H9 (cell line): ENCODE measurements at regions not wholly inside any gene's neighbourhood (a gene's known extent, or its start where the extent isn't known, plus 50 kb on each side); places are given as distances from the start of the nearest gene placed in this dataset.

Experiments
- DNase-seq: peaks from one replicate; pipeline ENCODE4 v3.0.0-alpha.2; 2017
- H2AFZ ChIP-seq: one replicate; pipeline ENCODE4 v1.6.1; 2013; ENCODE audit warnings: mild to moderate bottlenecking, low read length, control low read depth, moderate library complexity
- H2AK5ac ChIP-seq: 2 replicates; pipeline ENCODE4 v1.6.1; 2013; ENCODE audit warnings: low read length, control low read depth, mixed read lengths; ENCODE audit not compliant: insufficient read length
- H2BK120ac ChIP-seq: one replicate; pipeline ENCODE4 v1.6.1; 2013; ENCODE audit warnings: low read depth, mild to moderate bottlenecking, low read length, control low read depth, inconsistent platforms; ENCODE audit not compliant: poor library complexity, severe bottlenecking
- H2BK12ac ChIP-seq: 2 replicates; pipeline ENCODE4 v1.6.1; 2013; ENCODE audit warnings: low read length, control low read depth, mixed read lengths, low read depth; ENCODE audit not compliant: insufficient read length
- H2BK15ac ChIP-seq: 2 replicates; pipeline ENCODE4 v1.6.1; 2013; ENCODE audit warnings: low read depth, low read length, control low read depth
- H2BK20ac ChIP-seq: one replicate; pipeline ENCODE4 v1.6.1; 2013; ENCODE audit warnings: low read depth, mild to moderate bottlenecking, low read length, control low read depth, inconsistent platforms; ENCODE audit not compliant: poor library complexity, severe bottlenecking
- H2BK5ac ChIP-seq: 2 replicates; pipeline ENCODE4 v1.6.1; 2013; ENCODE audit warnings: low read length, control low read depth, mixed read lengths; ENCODE audit not compliant: insufficient read length
- H3K14ac ChIP-seq: 2 replicates; pipeline ENCODE4 v1.6.1; 2013; ENCODE audit warnings: low read length, control low read depth; ENCODE audit not compliant: insufficient read depth
- H3K18ac ChIP-seq: 2 replicates; pipeline ENCODE4 v1.6.1; 2013; ENCODE audit warnings: low read depth, mild to moderate bottlenecking, mixed read lengths, low read length, control low read depth; ENCODE audit not compliant: insufficient read length
- H3K23ac ChIP-seq: 2 replicates; pipeline ENCODE4 v1.6.1; 2013; ENCODE audit warnings: low read length, control low read depth, mixed read lengths, low read depth; ENCODE audit not compliant: insufficient read length
- H3K23me2 ChIP-seq: 2 replicates; pipeline ENCODE4 v1.6.1; 2013; ENCODE audit warnings: low read depth, mild to moderate bottlenecking, mixed read lengths, low read length, control low read depth; ENCODE audit not compliant: insufficient read length, poor library complexity, severe bottlenecking
- H3K27ac ChIP-seq: 2 replicates; pipeline ENCODE4 v1.5.1; 2013; ENCODE audit warnings: low read length, control low read depth, mixed read lengths, low read depth; ENCODE audit not compliant: insufficient read length
- H3K27me3 ChIP-seq: 2 replicates; pipeline ENCODE4 v1.6.1; 2013; ENCODE audit warnings: low read length, control low read depth, inconsistent platforms; ENCODE audit not compliant: insufficient read depth
- H3K4ac ChIP-seq: 2 replicates; pipeline ENCODE4 v1.6.1; 2013; ENCODE audit warnings: low read depth, mild to moderate bottlenecking, control low read depth, inconsistent platforms, low read length, moderate library complexity
- H3K4me1 ChIP-seq: 2 replicates; pipeline ENCODE4 v1.6.1; 2013; ENCODE audit warnings: low read length, control low read depth, inconsistent platforms; ENCODE audit not compliant: insufficient read depth
- H3K4me2 ChIP-seq: 2 replicates; pipeline ENCODE4 v1.6.1; 2013; ENCODE audit warnings: low read length, control low read depth, mixed read lengths; ENCODE audit not compliant: insufficient read length, insufficient read depth
- H3K56ac ChIP-seq: 2 replicates; pipeline ENCODE4 v1.6.1; 2013; ENCODE audit warnings: low read depth, mild to moderate bottlenecking, mixed read lengths, low read length, control low read depth; ENCODE audit not compliant: insufficient read length
- H3K79me1 ChIP-seq: 2 replicates; pipeline ENCODE4 v1.6.1; 2013; ENCODE audit warnings: low read depth, mild to moderate bottlenecking, moderate library complexity, low read length, control low read depth, inconsistent platforms; ENCODE audit not compliant: insufficient read depth, poor library complexity, severe bottlenecking
- H3K79me2 ChIP-seq: 2 replicates; pipeline ENCODE4 v1.6.1; 2013; ENCODE audit warnings: low read length, control low read depth, inconsistent platforms; ENCODE audit not compliant: insufficient read depth
- H3K9ac ChIP-seq: 2 replicates; pipeline ENCODE4 v1.6.1; 2013; ENCODE audit warnings: low read length, control low read depth, mixed read lengths; ENCODE audit not compliant: insufficient read length; ENCODE audit errors: extremely low read depth
- H3K9me3 ChIP-seq: one replicate; pipeline ENCODE4 v1.6.1; 2013; ENCODE audit warnings: low read depth, low read length, inconsistent platforms; ENCODE audit not compliant: control insufficient read depth
- H3T11ph ChIP-seq: one replicate; pipeline ENCODE4 v1.6.1; 2013; ENCODE audit warnings: mild to moderate bottlenecking, low read length, control low read depth, inconsistent platforms
- H4K20me1 ChIP-seq: one replicate; pipeline ENCODE4 v1.6.1; 2013; ENCODE audit not compliant: control insufficient read depth, insufficient read length, insufficient read depth
- H4K5ac ChIP-seq: 2 replicates; pipeline ENCODE4 v1.6.1; 2013; ENCODE audit warnings: low read depth, mild to moderate bottlenecking, mixed read lengths, low read length, control low read depth; ENCODE audit not compliant: insufficient read length
- H4K8ac ChIP-seq: replicated peaks from 2 replicates; pipeline ENCODE4 v1.6.1; 2013; ENCODE audit warnings: low read length, control low read depth, mixed read lengths, low read depth; ENCODE audit not compliant: insufficient read length
- H4K91ac ChIP-seq: 2 replicates; pipeline ENCODE4 v1.6.1; 2013; ENCODE audit warnings: low read depth, mild to moderate bottlenecking, moderate library complexity, mixed read lengths, low read length, control low read depth; ENCODE audit not compliant: insufficient read length
- H3K27ac Mint-ChIP-seq, 3 experiments: 2 replicates in 2 of 3; 3 replicates in 1 of 3; pipeline ENCODE4 v1.8.0; 2020 to 2021; ENCODE audit warnings: mixed read lengths in 3 of 3, mild to moderate bottlenecking in 1 of 3, moderate library complexity in 1 of 3
- H3K27me3 Mint-ChIP-seq: 2 replicates; pipeline ENCODE4 v1.8.0; 2021; ENCODE audit warnings: low read depth, mild to moderate bottlenecking, moderate library complexity, mixed read lengths
- H3K36me3 Mint-ChIP-seq, 3 experiments: 2 replicates in 2 of 3; 3 replicates in 1 of 3; pipeline ENCODE4 v1.8.0; 2020 to 2021; ENCODE audit warnings: low read depth in 3 of 3, mixed read lengths in 3 of 3; ENCODE audit not compliant: insufficient read depth in 1 of 3
- H3K4me1 Mint-ChIP-seq, 2 experiments: 2 replicates each; pipeline ENCODE4 v1.8.0; 2020; ENCODE audit warnings: mixed read lengths in 2 of 2
- H3K4me3 Mint-ChIP-seq, 2 experiments: 2 replicates in 1 of 2; 3 replicates in 1 of 2; pipeline ENCODE4 v1.8.0; 2020 to 2021; ENCODE audit warnings: mild to moderate bottlenecking in 2 of 2, mixed read lengths in 2 of 2, moderate library complexity in 1 of 2
- H3K9me3 Mint-ChIP-seq, 2 experiments: 2 replicates in 1 of 2; 3 replicates in 1 of 2; pipeline ENCODE4 v1.8.0; 2020; ENCODE audit warnings: mild to moderate bottlenecking in 2 of 2, mixed read lengths in 2 of 2, moderate library complexity in 1 of 2
- WGBS: extraction: QIAGEN DNeasy Blood & Tissue Kit; methylation state at CpG from one replicate; pipeline ENCODE4 v1.1.7; 2013; ENCODE audit warnings: missing lambda C conversion rate, low lambda C conversion rate, mixed read lengths; ENCODE audit not compliant: insufficient read length; ENCODE audit errors: extremely low coverage; 5-methylcytosine and 5-hydroxymethylcytosine counted together
- TF ChIP-seq, protein P1 (sequence below): fragments of 200-600 bp; sonication (generic); conservative IDR thresholded peaks from 3 replicates; pipeline ENCODE4 v1.8.0; 2021; ENCODE audit warnings: antibody characterized with exemption, mild to moderate bottlenecking

DNA sequence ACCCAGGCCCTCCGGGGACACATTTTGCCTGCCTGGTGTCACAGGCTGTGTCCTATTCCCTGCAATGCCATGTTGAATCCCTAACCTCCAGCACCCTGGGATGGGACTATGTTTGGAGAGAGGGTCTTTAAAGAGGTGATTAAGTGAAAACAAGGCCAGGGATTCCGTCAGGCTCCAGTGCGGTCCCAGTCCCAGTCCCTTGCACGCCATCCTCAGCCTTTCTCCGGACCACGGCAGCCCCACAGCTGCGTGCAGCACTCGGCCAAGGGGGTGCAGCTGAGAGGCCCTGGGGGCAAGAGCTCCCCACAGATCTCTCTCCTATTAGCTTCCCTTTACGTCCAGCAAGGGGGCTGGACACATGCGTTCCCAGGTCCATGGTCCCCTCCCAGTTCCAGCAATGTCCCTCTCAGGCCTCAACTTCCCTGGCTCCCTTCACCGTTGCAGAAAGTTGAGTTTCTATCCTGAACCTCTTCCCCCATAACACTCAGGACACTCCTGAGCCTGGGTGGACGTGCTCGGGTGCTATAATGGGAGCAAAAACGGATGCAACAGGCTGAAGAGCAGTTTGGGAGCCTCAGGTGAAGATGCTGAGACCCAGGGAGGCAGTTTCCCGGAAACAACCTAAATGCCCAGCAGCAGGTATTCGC lies 1422.7 kb downstream of the BRD1 start:
- Histone ChIP-seq H3K79me1 (no peaks in the 10 kb centered on the region), H3K9ac (no peak overlapping the region), H3K27ac (no peak overlapping the region), H3K9me3 (no peaks in the 10 kb centered on the region), H3K56ac (no peak overlapping the region), H4K91ac (no peak overlapping the region), H3T11ph (no peak overlapping the region), H3K14ac (no peak overlapping the region), H2BK120ac (no peak overlapping the region), H3K4me1 (no peaks in the 10 kb centered on the region), H2BK15ac (no peak overlapping the region), H2AFZ (no peak overlapping the region), H4K20me1 (no peaks in the 10 kb centered on the region), H3K27me3 (no peaks in the 10 kb centered on the region), H2BK20ac (no peak overlapping the region), H2BK5ac (no peak overlapping the region), H3K23me2 (no peaks in the 10 kb centered on the region), H3K79me2 (no peaks in the 10 kb centered on the region), H2AK5ac (no peak overlapping the region), H3K4me2 (no peak overlapping the region), H3K23ac (no peak overlapping the region), H4K8ac (no peak overlapping the region), H3K18ac (no peak overlapping the region), H2BK12ac (no peak overlapping the region), H3K4ac (no peak overlapping the region), H4K5ac (no peak overlapping the region)
- Mint-ChIP-seq H3K9me3 (no peaks in the 10 kb centered on the region; a peak in 1 of 5 replicates), H3K4me3 (no peak overlapping the region), H3K27ac (no peak overlapping the region), H3K27me3 (peaks cover 9% of the 10 kb centered on the region), H3K36me3 (no peaks in the 10 kb centered on the region), H3K4me1 (peaks cover 3 to 7% of the 10 kb centered on the region in 2 experiments)
- DNase-seq: no peak
- TF ChIP-seq, protein P1, sequence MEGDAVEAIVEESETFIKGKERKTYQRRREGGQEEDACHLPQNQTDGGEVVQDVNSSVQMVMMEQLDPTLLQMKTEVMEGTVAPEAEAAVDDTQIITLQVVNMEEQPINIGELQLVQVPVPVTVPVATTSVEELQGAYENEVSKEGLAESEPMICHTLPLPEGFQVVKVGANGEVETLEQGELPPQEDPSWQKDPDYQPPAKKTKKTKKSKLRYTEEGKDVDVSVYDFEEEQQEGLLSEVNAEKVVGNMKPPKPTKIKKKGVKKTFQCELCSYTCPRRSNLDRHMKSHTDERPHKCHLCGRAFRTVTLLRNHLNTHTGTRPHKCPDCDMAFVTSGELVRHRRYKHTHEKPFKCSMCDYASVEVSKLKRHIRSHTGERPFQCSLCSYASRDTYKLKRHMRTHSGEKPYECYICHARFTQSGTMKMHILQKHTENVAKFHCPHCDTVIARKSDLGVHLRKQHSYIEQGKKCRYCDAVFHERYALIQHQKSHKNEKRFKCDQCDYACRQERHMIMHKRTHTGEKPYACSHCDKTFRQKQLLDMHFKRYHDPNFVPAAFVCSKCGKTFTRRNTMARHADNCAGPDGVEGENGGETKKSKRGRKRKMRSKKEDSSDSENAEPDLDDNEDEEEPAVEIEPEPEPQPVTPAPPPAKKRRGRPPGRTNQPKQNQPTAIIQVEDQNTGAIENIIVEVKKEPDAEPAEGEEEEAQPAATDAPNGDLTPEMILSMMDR: no peak
- WGBS: no CpG with 5 or more reads among the region's 16 CpGs
